Mesendoderm (in vitro differentiated cells): ENCODE measurements at regions not wholly inside any gene's neighbourhood (a gene's known extent, or its start where the extent isn't known, plus 50 kb on each side); places are given as distances from the start of the nearest gene placed in this dataset.
A peak's percentile ranks its signal among the peaks of the same experiment; 100 is the strongest.

Source experiments
- DNase-seq: peaks from one replicate; pipeline ENCODE4 v3.0.0; 2013
- H2AK5ac ChIP-seq: 2 replicates; pipeline ENCODE4 v1.6.1; 2013; ENCODE audit warnings: low read length, inconsistent platforms
- H2BK120ac ChIP-seq: 2 replicates; pipeline ENCODE4 v1.6.1; 2013; ENCODE audit warnings: low read depth, mild to moderate bottlenecking, low read length, moderate library complexity, mixed read lengths
- H2BK15ac ChIP-seq: replicated peaks from 2 replicates; pipeline ENCODE4 v1.6.1; 2013; ENCODE audit warnings: low read depth, mild to moderate bottlenecking, moderate library complexity
- H2BK5ac ChIP-seq: 2 replicates; pipeline ENCODE4 v1.6.1; 2013; ENCODE audit warnings: low read length, inconsistent platforms
- H3K18ac ChIP-seq: 2 replicates; pipeline ENCODE4 v1.6.1; 2013; ENCODE audit warnings: mild to moderate bottlenecking, low read length, mixed read lengths
- H3K23ac ChIP-seq: one replicate; pipeline ENCODE4 v1.6.1; 2013; ENCODE audit warnings: low read length
- H3K27ac ChIP-seq: 2 replicates; pipeline ENCODE4 v1.5.1; 2013; ENCODE audit warnings: low read depth, mild to moderate bottlenecking, inconsistent platforms, low read length, moderate library complexity
- H3K27me3 ChIP-seq: 2 replicates; pipeline ENCODE4 v1.6.1; 2013; ENCODE audit warnings: low read length, control low read depth, mild to moderate bottlenecking, inconsistent platforms; ENCODE audit not compliant: insufficient read depth, poor library complexity
- H3K36me3 ChIP-seq: 2 replicates; pipeline ENCODE4 v1.6.1; 2013; ENCODE audit warnings: low read length, inconsistent platforms; ENCODE audit not compliant: control insufficient read depth, insufficient read depth
- H3K4ac ChIP-seq: one replicate; pipeline ENCODE4 v1.6.1; 2013; ENCODE audit warnings: low read depth, mild to moderate bottlenecking, low read length, moderate library complexity
- H3K4me1 ChIP-seq: 2 replicates; pipeline ENCODE4 v1.6.1; 2013; ENCODE audit warnings: low read depth, low read length, inconsistent platforms; ENCODE audit not compliant: control insufficient read depth
- H3K4me2 ChIP-seq: 2 replicates; pipeline ENCODE4 v1.6.1; 2013; ENCODE audit warnings: low read length
- H3K4me3 ChIP-seq: 2 replicates; pipeline ENCODE4 v1.5.1; 2013; ENCODE audit warnings: mild to moderate bottlenecking, low read length
- H3K56ac ChIP-seq: one replicate; pipeline ENCODE4 v1.6.1; 2013; ENCODE audit warnings: low read length
- H3K79me1 ChIP-seq: 2 replicates; pipeline ENCODE4 v1.6.1; 2013; ENCODE audit warnings: low read length, inconsistent platforms
- H3K79me2 ChIP-seq: 2 replicates; pipeline ENCODE4 v1.6.1; 2013; ENCODE audit warnings: mild to moderate bottlenecking, low read length; ENCODE audit not compliant: control insufficient read depth, insufficient read depth
- H3K9ac ChIP-seq: 2 replicates; pipeline ENCODE4 v1.6.1; 2013; ENCODE audit warnings: low read length, inconsistent platforms
- H4K5ac ChIP-seq: one replicate; pipeline ENCODE4 v1.6.1; 2013; ENCODE audit warnings: low read length
- H4K8ac ChIP-seq: one replicate; pipeline ENCODE4 v1.6.1; 2013; ENCODE audit warnings: low read depth, mild to moderate bottlenecking, control low read depth, low read length, moderate library complexity
- WGBS: extraction: QIAGEN DNeasy Blood & Tissue Kit; methylation state at CpG from one replicate; pipeline ENCODE4 v1.1.7; 2013; ENCODE audit warnings: low lambda C conversion rate, missing lambda C conversion rate; ENCODE audit not compliant: insufficient coverage; ENCODE audit errors: extremely low coverage; 5-methylcytosine and 5-hydroxymethylcytosine counted together

GRCh38 chr1:48093696-48094528 lies 96.7 kb upstream of the TRABD2B start:
- Histone ChIP-seq H3K4me3 (no peak overlapping the region), H3K79me1 (no peaks in the 10 kb centered on the region), H3K36me3 (no peaks in the 10 kb centered on the region), H2BK5ac (no peak overlapping the region), H3K4me2 (peak overlapping the region; percentile 15), H3K4ac (no peak overlapping the region), H3K56ac (peak overlapping the region; percentile 34), H3K27me3 (no peaks in the 10 kb centered on the region), H3K4me1 (no peaks in the 10 kb centered on the region), H2AK5ac (no peak overlapping the region), H3K27ac (no peak overlapping the region), H2BK120ac (no peak overlapping the region), H4K8ac (no peak overlapping the region), H4K5ac (no peak overlapping the region), H3K18ac (no peak overlapping the region), H2BK15ac (no peak overlapping the region), H3K9ac (no peak overlapping the region), H3K79me2 (no peaks in the 10 kb centered on the region), H3K23ac (peak overlapping the region; percentile 9)
- WGBS, result no CpG with 5 or more reads among the region's 24 CpGs
- peak; percentile 86 for DNase-seq

- Histone ChIP-seq H4K8ac (no peak overlapping the region), H3K27me3 (no peaks in the 10 kb centered on the region), H3K4ac (no peak overlapping the region), H3K36me3 (no peaks in the 10 kb centered on the region), H3K4me1 (no peaks in the 10 kb centered on the region), H2AK5ac (no peak overlapping the region), H2BK120ac (no peak overlapping the region), H2BK15ac (no peak overlapping the region), H3K23ac (no peak overlapping the region), H3K27ac (no peak overlapping the region), H2BK5ac (no peak overlapping the region), H3K4me2 (no peak overlapping the region), H3K18ac (no peak overlapping the region), H3K56ac (no peak overlapping the region), H3K4me3 (no peak overlapping the region), H3K79me2 (no peaks in the 10 kb centered on the region), H3K9ac (no peak overlapping the region), H4K5ac (no peak overlapping the region), H3K79me1 (no peaks in the 10 kb centered on the region)
- DNase-seq, result no peak
- WGBS, result no CpG with 5 or more reads among the region's 8 CpGs
These were observed 96.0 kb upstream of the TRABD2B start for GRCh38 chr1:48093147-48093546.

GRCh38 chr1:48092401-48092800 lies 95.2 kb upstream of the TRABD2B start:
- Histone ChIP-seq H3K79me1 (no peaks in the 10 kb centered on the region), H2BK120ac (no peak overlapping the region), H2BK15ac (no peak overlapping the region), H3K36me3 (no peaks in the 10 kb centered on the region), H3K9ac (no peak overlapping the region), H3K4me2 (no peak overlapping the region), H3K4me3 (no peak overlapping the region), H3K56ac (no peak overlapping the region), H3K4ac (no peak overlapping the region), H3K18ac (no peak overlapping the region), H2AK5ac (no peak overlapping the region), H3K79me2 (no peaks in the 10 kb centered on the region), H2BK5ac (no peak overlapping the region), H3K27ac (no peak overlapping the region), H4K8ac (no peak overlapping the region), H4K5ac (no peak overlapping the region), H3K4me1 (no peaks in the 10 kb centered on the region), H3K23ac (no peak overlapping the region), H3K27me3 (no peaks in the 10 kb centered on the region)
- WGBS, result no CpG with 5 or more reads among the region's 7 CpGs
- no peak for DNase-seq

- Histone ChIP-seq H4K5ac (no peak overlapping the region), H2BK15ac (no peak overlapping the region), H3K4me1 (peaks cover 1% of the 10 kb centered on the region), H3K56ac (no peak overlapping the region), H3K27me3 (no peaks in the 10 kb centered on the region), H2BK120ac (no peak overlapping the region), H3K4ac (no peak overlapping the region), H2BK5ac (no peak overlapping the region), H3K27ac (no peak overlapping the region), H4K8ac (no peak overlapping the region), H3K4me2 (no peak overlapping the region), H3K18ac (no peak overlapping the region), H3K4me3 (no peak overlapping the region), H3K79me1 (no peaks in the 10 kb centered on the region), H3K36me3 (no peaks in the 10 kb centered on the region), H3K23ac (no peak overlapping the region), H3K9ac (no peak overlapping the region), H3K79me2 (no peaks in the 10 kb centered on the region), H2AK5ac (no peak overlapping the region)
- WGBS, result no CpG with 5 or more reads among the region's 26 CpGs
- no peak for DNase-seq
These were observed 92.2 kb upstream of the TRABD2B start for GRCh38 chr1:48089356-48089891.

- Histone ChIP-seq H3K56ac (no peak overlapping the region), H3K4me2 (no peak overlapping the region), H3K23ac (no peak overlapping the region), H3K79me2 (no peaks in the 10 kb centered on the region), H2BK120ac (no peak overlapping the region), H3K27ac (no peak overlapping the region), H3K4ac (no peak overlapping the region), H3K18ac (no peak overlapping the region), H3K4me3 (no peak overlapping the region), H3K27me3 (no peaks in the 10 kb centered on the region), H2AK5ac (no peak overlapping the region), H3K36me3 (no peaks in the 10 kb centered on the region), H3K79me1 (no peaks in the 10 kb centered on the region), H2BK15ac (no peak overlapping the region), H2BK5ac (no peak overlapping the region), H3K4me1 (peaks cover 1% of the 10 kb centered on the region), H3K9ac (no peak overlapping the region), H4K5ac (no peak overlapping the region), H4K8ac (no peak overlapping the region)
- no peak for DNase-seq
- WGBS, result no CpG with 5 or more reads among the region's 4 CpGs
These were observed 87.6 kb upstream of the TRABD2B start for GRCh38 chr1:48084826-48085225.
